Neural cell (in vitro differentiated cells): ENCODE measurements at regions not wholly inside any gene's neighbourhood (a gene's known extent, or its start where the extent isn't known, plus 50 kb on each side); places are given as distances from the start of the nearest gene placed in this dataset.

Source experiments
- H2AFZ ChIP-seq: fragments of 200-600, 300-800 bp; sonication (generic), shearing (Covaris generic); 2 replicates; pipeline ENCODE4 v1.6.0; 2014; ENCODE audit warnings: low read depth, mild to moderate bottlenecking, antibody characterized with exemption, low read length, moderate library complexity
- H3F3A ChIP-seq: fragments of 200-600 bp; shearing (Covaris generic); 2 replicates; pipeline ENCODE4 v1.6.1; 2016; ENCODE audit warnings: mild to moderate bottlenecking, moderate library complexity, mixed read lengths, antibody characterized with exemption, low read length; ENCODE audit not compliant: insufficient read depth, poor library complexity, severe bottlenecking
- H3K27ac ChIP-seq: fragments of 200-600, 300-800 bp; sonication (generic), shearing (Covaris generic); 2 replicates; pipeline ENCODE4 v1.5.1; 2014; ENCODE audit warnings: mild to moderate bottlenecking, low read length, moderate library complexity
- H3K27me3 ChIP-seq: fragments of 300-800, 200-600 bp; sonication (generic), shearing (Covaris generic); 2 replicates; pipeline ENCODE4 v1.6.0; 2014; ENCODE audit warnings: mild to moderate bottlenecking, low read depth, low read length, moderate library complexity; ENCODE audit not compliant: insufficient read depth
- H3K36me3 ChIP-seq: fragments of 300-800, 200-600 bp; sonication (generic), shearing (Covaris generic); 2 replicates; pipeline ENCODE4 v1.5.1; 2014; ENCODE audit warnings: mild to moderate bottlenecking, antibody characterized with exemption, low read length, moderate library complexity; ENCODE audit not compliant: insufficient read depth
- H3K4me2 ChIP-seq: fragments of 300-800, 200-600 bp; sonication (generic), shearing (Covaris generic); 2 replicates; pipeline ENCODE4 v1.6.0; 2014; ENCODE audit warnings: mild to moderate bottlenecking, low read length
- H3K4me3 ChIP-seq: fragments of 300-800, 200-600 bp; sonication (generic), shearing (Covaris generic); 2 replicates; pipeline ENCODE4 v1.5.1; 2014; ENCODE audit warnings: mild to moderate bottlenecking, low read length, moderate library complexity
- H3K79me2 ChIP-seq: fragments of 200-600 bp; shearing (Covaris generic); replicated peaks from 2 replicates; pipeline ENCODE4 v1.6.0; 2014; ENCODE audit warnings: mild to moderate bottlenecking, low read length, moderate library complexity; ENCODE audit not compliant: insufficient read depth
- H3K9ac ChIP-seq: fragments of 300-800, 200-600 bp; sonication (generic), shearing (Covaris generic); 2 replicates; pipeline ENCODE4 v1.6.1; 2016; ENCODE audit warnings: mild to moderate bottlenecking, low read length, mixed read lengths
- H3K9me2 ChIP-seq: fragments of 200-600 bp; shearing (Covaris generic); 2 replicates; pipeline ENCODE4 v1.6.1; 2016; ENCODE audit warnings: mild to moderate bottlenecking, low read length, mixed read lengths; ENCODE audit not compliant: insufficient read depth
- H3K9me3 ChIP-seq: fragments of 200-600, 300-800 bp; sonication (generic), shearing (Covaris generic); 2 replicates; pipeline ENCODE4 v1.6.1; 2016; ENCODE audit warnings: mild to moderate bottlenecking, mixed run types, low read length, moderate library complexity, mixed read lengths
- H4K20me1 ChIP-seq: fragments of 200-600 bp; shearing (Covaris generic); 2 replicates; pipeline ENCODE4 v1.6.1; 2016; ENCODE audit warnings: mild to moderate bottlenecking, mixed run types; ENCODE audit not compliant: insufficient read depth
- EP300 ChIP-seq: fragments of 450-650 bp; conservative IDR thresholded peaks from 2 replicates; pipeline ENCODE4 v1.6.1; 2014; ENCODE audit warnings: antibody characterized with exemption, mild to moderate bottlenecking, moderate library complexity; ENCODE audit not compliant: poor library complexity, severe bottlenecking
- EZH2 ChIP-seq: fragments of 200-600, 300-800 bp; shearing (Covaris generic), sonication (generic); IDR thresholded peaks from 2 replicates; pipeline ENCODE4 v1.6.1; 2014; ENCODE audit warnings: antibody characterized with exemption, low read length, borderline replicate concordance, mild to moderate bottlenecking; ENCODE audit not compliant: insufficient read depth, poor library complexity, severe bottlenecking
- MXI1 ChIP-seq: fragments of 450-650 bp; conservative IDR thresholded peaks from 2 replicates; pipeline ENCODE4 v1.6.1; 2014; ENCODE audit warnings: antibody characterized with exemption, mild to moderate bottlenecking; ENCODE audit not compliant: poor library complexity, severe bottlenecking
- POLR2AphosphoS5 ChIP-seq: IDR thresholded peaks from 2 replicates; pipeline ENCODE4 v1.6.1; 2012
- RAD21 ChIP-seq: fragments of 450-650 bp; conservative IDR thresholded peaks from 2 replicates; pipeline ENCODE4 v1.6.1; 2014; ENCODE audit warnings: antibody characterized with exemption, mild to moderate bottlenecking, moderate library complexity
- REST ChIP-seq: IDR thresholded peaks from 2 replicates; pipeline ENCODE4 v1.6.1; 2012; ENCODE audit warnings: borderline replicate concordance
- SMC3 ChIP-seq: fragments of 450-650 bp; conservative IDR thresholded peaks from 2 replicates; pipeline ENCODE4 v1.6.1; 2014; ENCODE audit warnings: antibody characterized with exemption, mild to moderate bottlenecking, moderate library complexity; ENCODE audit not compliant: poor library complexity
- TAF1 ChIP-seq: IDR thresholded peaks from 2 replicates; pipeline ENCODE4 v1.6.1; 2012; ENCODE audit warnings: low read depth

GRCh38 chr22:48959496-48959895 is 868.2 kb downstream of the BRD1 start:
- Histone ChIP-seq H3K9ac (no peak overlapping the region), H2AFZ (no peak overlapping the region), H3K4me2 (no peak overlapping the region), H4K20me1 (no peaks in the 10 kb centered on the region), H3K27me3 (no peaks in the 10 kb centered on the region), H3K9me2 (no peaks in the 10 kb centered on the region), H3K27ac (no peak overlapping the region), H3F3A (peaks cover 4% of the 10 kb centered on the region), H3K9me3 (no peaks in the 10 kb centered on the region), H3K36me3 (no peaks in the 10 kb centered on the region), H3K4me3 (no peak overlapping the region), H3K79me2 (no peaks in the 10 kb centered on the region)
- no peak for TF ChIP-seq EP300
- TF ChIP-seq POLR2AphosphoS5: no peak
- no peak for TF ChIP-seq MXI1
- no peak for TF ChIP-seq REST

GRCh38 chr22:48957987-48958321 is 869.7 kb downstream of the BRD1 start:
- TF ChIP-seq RAD21: no peak
- no peak for TF ChIP-seq TAF1
- no peak for TF ChIP-seq POLR2AphosphoS5
- no peak for TF ChIP-seq SMC3
- no peak for TF ChIP-seq MXI1
- no peak for TF ChIP-seq EZH2
- no peak for TF ChIP-seq EP300
- TF ChIP-seq REST: no peak
- Histone ChIP-seq H3K4me3 (no peak overlapping the region), H4K20me1 (no peaks in the 10 kb centered on the region), H3K9ac (no peak overlapping the region), H3F3A (no peaks in the 10 kb centered on the region), H3K79me2 (no peaks in the 10 kb centered on the region), H3K36me3 (no peaks in the 10 kb centered on the region), H3K27ac (no peak overlapping the region), H2AFZ (no peak overlapping the region), H3K27me3 (no peaks in the 10 kb centered on the region), H3K4me2 (no peak overlapping the region), H3K9me3 (no peaks in the 10 kb centered on the region), H3K9me2 (no peaks in the 10 kb centered on the region)
